ENCODE measurements at regions not wholly inside any gene's neighbourhood (a gene's known extent, or its start where the extent isn't known, plus 50 kb on each side); places are given as distances from the start of the nearest gene placed in this dataset.

GRCh38 chr10:110437351-110437605 lies 60.4 kb upstream of the DUSP5 start:
- Histone ChIP-seq H3K9ac (ENCODE audit: control insufficient read depth, insufficient read depth, low read length) (no peak overlapping the region), H3K79me2 (ENCODE audit: control insufficient read depth, insufficient read depth, low read length) (no peaks in the 10 kb centered on the region), H3K4me2 (ENCODE audit: control insufficient read depth, insufficient read depth) (no peak overlapping the region), H3K9me3 (replicated peaks; ENCODE audit: control insufficient read depth, insufficient read depth, low read length) (no peaks in the 10 kb centered on the region; the same call in 1 of the 3 replicates), H3K27me3 (replicated peaks in 1 of 2; ENCODE audit: control insufficient read depth in 2 of 2, insufficient read depth in 2 of 2, low read length in 1 of 2) (no peaks in the 10 kb centered on the region), H3K4me3 (no peak overlapping the region), H3K36me3 (ENCODE audit: control insufficient read depth in 2 of 2, insufficient read depth in 2 of 2, low read length in 1 of 2) (no peaks in the 10 kb centered on the region), H2AFZ (ENCODE audit: control insufficient read depth, low read depth, low read length) (no peak overlapping the region), H3K27ac (ENCODE audit: control insufficient read depth, insufficient read depth) (no peak overlapping the region), H3K4me1 (ENCODE audit: control insufficient read depth, insufficient read depth, low read length) (peaks cover 5% of the 10 kb centered on the region), H4K20me1 (ENCODE audit: control insufficient read depth, insufficient read depth) (no peaks in the 10 kb centered on the region)
- RAD21 ChIA-PET (ENCODE audit: unreplicated experiment), result interaction anchor here (0.7 kb wide), 1 partner anchor 21 kb away, joined by 3 read pairs; no protein-coding TSS in a partner anchor
- in situ Hi-C loops (cut with MboI) (no loop called here), intact Hi-C loops (cut with micrococcal nuclease; ENCODE audit: unreplicated experiment) (no loop called here)
- CTCF ChIA-PET, result interaction anchor here (0.7 to 2.0 kb wide), 2 partner anchors 21 to 83 kb away, joined by 3 to 4 read pairs; no protein-coding TSS in a partner anchor
- no peak for ATAC-seq
- SMC1A ChIA-PET (ENCODE audit: uncharacterized antibody, unreplicated experiment), result interaction anchor here (1.4 to 1.6 kb wide), 2 partner anchors 18 to 36 kb away, joined by 3 to 4 read pairs; no protein-coding TSS in a partner anchor
- DNase-seq (ENCODE audit: low read depth, low spot score), result no peak
- FAIRE-seq, result no peak
- TF ChIP-seq IKZF2 (IDR thresholded peaks at IDR 0.05) (no peak), SKIL (IDR thresholded peaks at IDR 0.05; ENCODE audit: low read depth, poor library complexity, severe bottlenecking) (no peak), MEF2B (IDR thresholded peaks at IDR 0.05; ENCODE audit: partially characterized antibody, poor library complexity, severe bottlenecking) (no peak), HDAC2 (IDR thresholded peaks at IDR 0.05) (no peak), E4F1 (IDR thresholded peaks at IDR 0.05; ENCODE audit: borderline replicate concordance, partially characterized antibody) (no peak), ZZZ3 (IDR thresholded peaks at IDR 0.05; ENCODE audit: control insufficient read depth, insufficient read length, low read depth) (no peak), CBFB (IDR thresholded peaks at IDR 0.05; ENCODE audit: low read depth) (no peak)
- TF ChIP-seq, protein P1, sequence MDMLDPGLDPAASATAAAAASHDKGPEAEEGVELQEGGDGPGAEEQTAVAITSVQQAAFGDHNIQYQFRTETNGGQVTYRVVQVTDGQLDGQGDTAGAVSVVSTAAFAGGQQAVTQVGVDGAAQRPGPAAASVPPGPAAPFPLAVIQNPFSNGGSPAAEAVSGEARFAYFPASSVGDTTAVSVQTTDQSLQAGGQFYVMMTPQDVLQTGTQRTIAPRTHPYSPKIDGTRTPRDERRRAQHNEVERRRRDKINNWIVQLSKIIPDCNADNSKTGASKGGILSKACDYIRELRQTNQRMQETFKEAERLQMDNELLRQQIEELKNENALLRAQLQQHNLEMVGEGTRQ (IDR thresholded peaks at IDR 0.05; ENCODE audit: borderline replicate concordance, low read depth, low read length), result no peak
- no TSS peak for BruUV-seq (replicated peaks)
- POLR2A ChIA-PET, result interaction anchor here (1.1 to 1.6 kb wide), 2 partner anchors 19 to 80 kb away, joined by 3 to 4 read pairs; no protein-coding TSS in a partner anchor
- WGBS (ENCODE audit: insufficient coverage, insufficient replicate concordance, low lambda C conversion rate, missing lambda C conversion rate), result 80% methylated on average over 3 of the region's 3 CpGs
